GM12875 (cell line): ENCODE measurements at regions not wholly inside any gene's neighbourhood (a gene's known extent, or its start where the extent isn't known, plus 50 kb on each side); places are given as distances from the start of the nearest gene placed in this dataset.

Experiments
- H3K4me3 ChIP-seq: one replicate; pipeline ENCODE4 v1.5.1; 2011; ENCODE audit warnings: low read depth, low read length, control low read depth
- TF ChIP-seq, protein P1 (sequence below): IDR thresholded peaks from 2 replicates; pipeline ENCODE4 v1.5.1; 2011; ENCODE audit warnings: low read depth, mild to moderate bottlenecking, control low read depth, inconsistent platforms, low read length, moderate library complexity, borderline replicate concordance; ENCODE audit not compliant: insufficient read depth

DNA sequence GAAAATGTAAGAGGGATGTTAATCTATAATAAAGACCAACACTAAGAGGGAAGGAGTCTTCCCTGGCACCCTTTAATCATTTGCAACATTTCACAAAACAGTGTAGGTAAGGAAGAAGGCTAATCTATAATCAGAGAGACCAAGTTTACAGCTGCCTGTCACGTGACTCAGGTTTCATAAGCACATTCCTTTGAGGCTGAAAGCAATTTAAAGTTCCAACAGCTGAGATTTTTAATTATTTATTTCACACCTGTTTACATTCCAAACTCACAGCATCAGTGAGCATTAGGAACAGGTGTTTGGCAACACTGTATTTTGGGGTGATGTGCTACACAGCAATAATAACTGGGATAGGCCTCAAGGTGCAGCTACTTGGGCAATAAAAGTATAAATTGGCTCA is 75.7 kb upstream of the PGBD5 start:
- TF ChIP-seq, protein P1, sequence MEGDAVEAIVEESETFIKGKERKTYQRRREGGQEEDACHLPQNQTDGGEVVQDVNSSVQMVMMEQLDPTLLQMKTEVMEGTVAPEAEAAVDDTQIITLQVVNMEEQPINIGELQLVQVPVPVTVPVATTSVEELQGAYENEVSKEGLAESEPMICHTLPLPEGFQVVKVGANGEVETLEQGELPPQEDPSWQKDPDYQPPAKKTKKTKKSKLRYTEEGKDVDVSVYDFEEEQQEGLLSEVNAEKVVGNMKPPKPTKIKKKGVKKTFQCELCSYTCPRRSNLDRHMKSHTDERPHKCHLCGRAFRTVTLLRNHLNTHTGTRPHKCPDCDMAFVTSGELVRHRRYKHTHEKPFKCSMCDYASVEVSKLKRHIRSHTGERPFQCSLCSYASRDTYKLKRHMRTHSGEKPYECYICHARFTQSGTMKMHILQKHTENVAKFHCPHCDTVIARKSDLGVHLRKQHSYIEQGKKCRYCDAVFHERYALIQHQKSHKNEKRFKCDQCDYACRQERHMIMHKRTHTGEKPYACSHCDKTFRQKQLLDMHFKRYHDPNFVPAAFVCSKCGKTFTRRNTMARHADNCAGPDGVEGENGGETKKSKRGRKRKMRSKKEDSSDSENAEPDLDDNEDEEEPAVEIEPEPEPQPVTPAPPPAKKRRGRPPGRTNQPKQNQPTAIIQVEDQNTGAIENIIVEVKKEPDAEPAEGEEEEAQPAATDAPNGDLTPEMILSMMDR: no peak
- H3K4me3 ChIP-seq: no peak overlapping the region

DNA sequence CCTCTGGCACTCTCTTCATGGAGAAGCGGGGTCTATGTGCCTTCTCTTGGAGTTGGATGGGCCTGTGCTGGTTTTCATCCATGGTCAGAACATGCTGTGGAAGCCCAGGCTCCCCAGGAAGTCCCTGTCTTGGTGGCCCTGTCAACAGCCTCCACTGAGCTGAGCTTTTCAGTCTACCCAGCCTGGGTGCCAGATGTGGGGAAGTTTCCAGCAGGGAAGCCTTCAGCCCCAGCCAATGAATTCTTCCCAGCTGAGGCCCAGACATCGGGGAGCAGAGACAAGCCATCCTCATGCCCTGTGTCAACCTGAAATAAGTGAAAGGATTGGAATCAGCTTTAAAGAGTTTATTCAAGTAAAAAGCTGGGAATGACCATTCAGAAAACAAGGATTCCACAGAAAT is 75.1 kb upstream of the PGBD5 start:
- no peak overlapping the region for H3K4me3 ChIP-seq

DNA sequence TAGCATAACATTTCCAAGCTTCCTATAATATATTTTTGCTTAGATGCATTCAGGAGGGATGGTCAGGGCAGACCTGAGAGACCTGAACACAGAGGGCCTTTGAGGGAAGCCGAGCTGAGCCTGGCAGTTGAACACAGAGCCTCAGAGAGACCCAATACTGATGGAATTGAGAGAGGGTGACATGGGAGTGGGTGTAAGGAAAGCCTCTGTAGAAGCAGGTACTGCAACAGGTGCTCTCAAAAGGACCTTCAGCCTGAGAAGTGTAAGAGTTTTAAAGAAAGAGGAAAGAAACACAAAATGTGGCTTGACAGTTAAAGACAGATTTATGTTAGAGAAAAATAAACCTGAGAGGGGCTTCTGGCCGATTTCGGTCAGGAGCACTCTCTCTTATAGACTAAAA is 73.9 kb upstream of the PGBD5 start:
- H3K4me3 ChIP-seq: no peak overlapping the region
- TF ChIP-seq, protein P1: no peak

More for the DNA sequence above, 75.1 kb upstream of the PGBD5 start:
- TF ChIP-seq, protein P1: no peak

DNA sequence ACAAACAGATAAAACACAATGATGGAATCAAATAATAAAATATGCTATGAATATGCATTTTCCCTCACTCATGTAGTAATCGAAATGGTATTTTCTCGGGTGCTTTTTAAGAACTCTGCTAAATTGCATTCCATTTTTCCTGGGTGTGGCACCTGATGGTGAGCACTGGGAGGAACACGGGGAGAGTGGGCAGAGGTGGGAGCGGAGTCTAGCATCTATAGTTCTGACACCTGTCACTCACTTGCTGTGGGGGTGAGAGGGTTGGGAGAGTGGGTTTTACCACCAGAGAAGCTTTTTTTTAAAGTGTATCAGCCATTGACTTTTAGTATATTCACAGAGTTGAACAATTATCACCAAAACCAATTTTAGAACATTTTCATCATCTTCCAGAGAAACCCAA is 73.4 kb upstream of the PGBD5 start:
- H3K4me3 ChIP-seq: no peak overlapping the region
- TF ChIP-seq, protein P1: no peak

DNA sequence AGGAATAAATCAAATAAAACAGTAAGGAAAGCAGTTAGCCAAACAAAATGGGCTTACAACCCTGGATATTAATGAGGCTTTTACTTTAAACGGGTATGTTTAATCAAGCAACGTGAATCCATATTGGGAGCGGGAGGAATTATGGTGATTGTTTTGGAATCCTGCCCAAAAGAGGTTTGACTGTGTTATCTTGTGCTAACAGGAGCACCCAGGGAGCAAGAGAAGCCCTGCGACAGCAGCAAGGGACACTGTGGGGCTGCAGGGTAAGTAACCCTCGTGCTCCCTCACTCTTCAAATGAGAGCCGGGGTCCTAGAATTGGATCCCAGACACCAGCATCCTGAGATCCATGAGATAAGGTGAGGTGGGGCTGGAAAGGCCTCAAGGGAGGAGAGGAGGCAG is 72.6 kb upstream of the PGBD5 start:
- H3K4me3 ChIP-seq: no peak overlapping the region
- TF ChIP-seq, protein P1: no peak

DNA sequence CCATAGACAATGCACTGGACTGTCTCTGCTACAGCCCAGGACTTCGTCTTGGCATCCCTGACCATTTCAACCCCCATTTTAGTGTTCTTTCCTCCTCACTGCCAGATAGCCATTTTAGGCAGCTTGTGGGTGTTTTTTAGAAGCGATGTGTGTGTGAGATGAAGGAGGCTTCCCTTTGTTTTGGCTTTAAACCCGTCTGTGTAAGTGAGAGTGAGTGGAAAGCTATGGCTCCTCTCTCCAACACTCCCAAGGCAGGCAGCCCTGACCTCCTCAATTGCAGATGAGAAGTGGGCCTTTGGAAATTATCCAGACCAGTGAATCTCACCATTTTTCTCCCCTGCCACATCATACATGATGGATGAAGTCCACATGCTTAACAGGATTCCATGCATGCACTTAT is 70.3 kb upstream of the PGBD5 start:
- H3K4me3 ChIP-seq: no peak overlapping the region
- TF ChIP-seq, protein P1: no peak

DNA sequence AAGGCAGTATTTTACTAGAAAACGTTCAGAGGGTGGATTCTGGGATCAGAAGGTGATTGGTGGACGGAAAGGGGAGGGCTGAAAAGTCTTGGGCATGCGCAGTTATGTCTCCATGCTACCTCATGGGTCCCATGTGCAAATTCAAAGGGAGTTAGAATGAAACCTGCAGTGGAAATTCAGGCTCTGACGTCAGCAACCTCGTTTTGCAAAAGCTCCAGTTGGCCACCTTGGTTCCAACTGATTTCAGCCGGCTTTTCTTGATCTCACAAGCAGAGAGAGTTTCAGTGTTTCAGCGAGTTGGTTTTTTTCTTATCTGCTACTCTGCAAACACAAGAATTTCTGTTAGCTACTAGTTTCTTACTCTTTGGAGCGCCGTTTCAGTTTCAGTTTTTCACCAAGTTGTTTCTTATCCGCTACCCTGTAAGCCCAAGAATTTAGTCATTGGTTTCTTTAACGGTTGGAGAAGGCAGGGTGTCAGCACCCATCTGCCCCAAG is 69.8 kb upstream of the PGBD5 start:
- no peak overlapping the region for H3K4me3 ChIP-seq
- TF ChIP-seq, protein P1: no peak
